Left cardiac atrium (tissue), 4 donors: ENCODE measurements at regions not wholly inside any gene's neighbourhood (a gene's known extent, or its start where the extent isn't known, plus 50 kb on each side); places are given as distances from the start of the nearest gene placed in this dataset.
A peak's percentile ranks its signal among the peaks of the same experiment; 100 is the strongest.

Experiments used
- ATAC-seq, 2 donors: fragments of 200-7000 bp; cut with Tn5 transposase; one replicate each; pipeline ENCODE4 v1.9.1; 2020; ENCODE audit warnings: mild to moderate bottlenecking in 2 of 2, moderate library complexity in 2 of 2
- DNase-seq: peaks from one replicate; pipeline ENCODE4 v3.0.0-alpha.2; 2020
- intact Hi-C, 2 donors: fragments of 100-400 bp; cut with DNase I; formaldehyde crosslinking; loops; one replicate each; pipeline versions ENCODE4 v1.14.1 to v1.15.1; 2022 to 2023
- donor health status: DM: no; HTN: yes; CAD: no.
- donor health status: DM: no; HTN: yes; CAD: no; lungs with severe emphysema.
- donor health status: DM: yes; HTN: yes; CAD: no.
- donor health status: Dilated cardiomyopathy.

- no peak for ATAC-seq
- intact Hi-C loops, result no loop called here
- no peak for DNase-seq
These were observed 124.6 kb upstream of the BCL2L14 start for GRCh38 chr12:11946161-11946560.

GRCh38 chr12:11947213-11947612 lies 123.5 kb upstream of the BCL2L14 start:
- DNase-seq (no peak), ATAC-seq (no peak)
- intact Hi-C loops, result no loop called here

GRCh38 chr12:11949738-11950411 lies 120.9 kb upstream of the BCL2L14 start:
- no peak for DNase-seq
- no peak for ATAC-seq
- intact Hi-C loops, result no loop called here

GRCh38 chr12:11951209-11951608 lies 119.5 kb upstream of the BCL2L14 start:
- intact Hi-C loops, result no loop called here
- DNase-seq (no peak), ATAC-seq (no peak)

- ATAC-seq (no peak), DNase-seq (no peak)
- intact Hi-C loops, result no loop called here
These were observed 117.2 kb upstream of the BCL2L14 start for GRCh38 chr12:11953523-11953922.

GRCh38 chr12:11954181-11954580 lies 116.6 kb upstream of the BCL2L14 start:
- DNase-seq (no peak), ATAC-seq (no peak)
- intact Hi-C loops, result no loop called here

GRCh38 chr12:11958221-11959091 lies 112.3 kb upstream of the BCL2L14 start:
- intact Hi-C loops, result no loop called here

GRCh38 chr12:11959117-11959823 lies 111.5 kb upstream of the BCL2L14 start:
- DNase-seq (no peak), ATAC-seq (no peak)
- intact Hi-C loops, result no loop called here

More at GRCh38 chr12:11958221-11959091, 112.3 kb upstream of the BCL2L14 start:
- DNase-seq (no peak), ATAC-seq (no peak)

GRCh38 chr12:11960646-11961045 lies 110.1 kb upstream of the BCL2L14 start:
- intact Hi-C loops, result no loop called here
- no peak for ATAC-seq
- no peak for DNase-seq

- intact Hi-C loops, result no loop called here
- ATAC-seq (no peak), DNase-seq (no peak)
These were observed 109.1 kb upstream of the BCL2L14 start for GRCh38 chr12:11961686-11962085.

GRCh38 chr12:11962860-11963259 lies 107.9 kb upstream of the BCL2L14 start:
- intact Hi-C loops, result no loop called here
- DNase-seq, result no peak
- no peak for ATAC-seq

- DNase-seq, result no peak
- intact Hi-C loops, result no loop called here
- no peak for ATAC-seq
These were observed 106.8 kb upstream of the BCL2L14 start for GRCh38 chr12:11963841-11964471.

GRCh38 chr12:11965258-11965910 lies 105.4 kb upstream of the BCL2L14 start:
- intact Hi-C loops, result no loop called here
- ATAC-seq (no peak), DNase-seq (no peak)

- ATAC-seq (no peak), DNase-seq (peak; percentile 36)
- intact Hi-C loops, result no loop called here
These were observed 103.2 kb upstream of the BCL2L14 start for GRCh38 chr12:11967376-11968047.

GRCh38 chr12:11968048-11968383 lies 102.7 kb upstream of the BCL2L14 start:
- intact Hi-C loops, result no loop called here
- ATAC-seq (no peak), DNase-seq (no peak)

- ATAC-seq (no peak), DNase-seq (no peak)
- intact Hi-C loops, result no loop called here
These were observed 102.2 kb upstream of the BCL2L14 start for GRCh38 chr12:11968516-11968915.

- intact Hi-C loops, result no loop called here
- ATAC-seq (no peak), DNase-seq (no peak)
These were observed 101.1 kb upstream of the BCL2L14 start for GRCh38 chr12:11969437-11970154.

GRCh38 chr12:11970155-11970520 lies 100.6 kb upstream of the BCL2L14 start:
- no peak for DNase-seq
- intact Hi-C loops, result no loop called here
- ATAC-seq, result no peak
